ENCODE measurements at regions not wholly inside any gene's neighbourhood (a gene's known extent, or its start where the extent isn't known, plus 50 kb on each side); places are given as distances from the start of the nearest gene placed in this dataset.

GRCh38 chr3:76061654-76062053, 276.3 kb upstream of the ZNF717 start:
- H3K27me3 ChIP-seq (ENCODE audit: insufficient read depth, low read length, poor library complexity, severe bottlenecking): no peaks in the 10 kb centered on the region
- H3K4me2 ChIP-seq (ENCODE audit: low read depth, low read length, poor library complexity, severe bottlenecking): no peak overlapping the region
- no peak overlapping the region for H3K9ac ChIP-seq (ENCODE audit: low read depth, low read length, poor library complexity, severe bottlenecking)
- no peaks in the 10 kb centered on the region for H3K9me2 ChIP-seq (replicated peaks; ENCODE audit: low read depth, low read length)
- no peaks in the 10 kb centered on the region for H3F3A ChIP-seq (ENCODE audit: low read depth)
- H4K20me1 ChIP-seq (ENCODE audit: insufficient read depth, low read length, poor library complexity, severe bottlenecking): no peaks in the 10 kb centered on the region
- no peaks in the 10 kb centered on the region for H3K9me3 ChIP-seq (ENCODE audit: insufficient read depth, low read depth, low read length)
- TF ChIP-seq EZH2phosphoT487 (IDR thresholded peaks at IDR 0.05; ENCODE audit: borderline replicate concordance) (no peak), CTCF (conservative IDR thresholded peaks at IDR 0.05; ENCODE audit: low read length) (no peak)
- no peaks in the 10 kb centered on the region for H3K36me3 ChIP-seq (ENCODE audit: insufficient read depth, low read length)
- no peak overlapping the region for H2AFZ ChIP-seq (ENCODE audit: low read length)
- no peak overlapping the region for H3K4me3 ChIP-seq (ENCODE audit: low read length, poor library complexity, severe bottlenecking)
- H3K79me2 ChIP-seq (ENCODE audit: insufficient read depth, low read length): no peaks in the 10 kb centered on the region
- no peaks in the 10 kb centered on the region for H3K4me1 ChIP-seq (ENCODE audit: insufficient read depth, low read length, poor library complexity, severe bottlenecking)

- TF ChIP-seq CTCF (conservative IDR thresholded peaks at IDR 0.05; ENCODE audit: low read length) (no peak), EZH2phosphoT487 (IDR thresholded peaks at IDR 0.05; ENCODE audit: borderline replicate concordance) (no peak)
- Histone ChIP-seq H3K4me2 (ENCODE audit: low read depth, low read length, poor library complexity, severe bottlenecking) (no peak overlapping the region), H3K79me2 (ENCODE audit: insufficient read depth, low read length) (no peaks in the 10 kb centered on the region), H3K9ac (ENCODE audit: low read depth, low read length, poor library complexity, severe bottlenecking) (no peak overlapping the region), H3F3A (ENCODE audit: low read depth) (no peaks in the 10 kb centered on the region), H3K9me2 (replicated peaks; ENCODE audit: low read depth, low read length) (no peaks in the 10 kb centered on the region), H4K20me1 (ENCODE audit: insufficient read depth, low read length, poor library complexity, severe bottlenecking) (no peaks in the 10 kb centered on the region), H2AFZ (ENCODE audit: low read length) (no peak overlapping the region), H3K4me1 (ENCODE audit: insufficient read depth, low read length, poor library complexity, severe bottlenecking) (no peaks in the 10 kb centered on the region), H3K4me3 (ENCODE audit: low read length, poor library complexity, severe bottlenecking) (no peak overlapping the region), H3K36me3 (ENCODE audit: insufficient read depth, low read length) (no peaks in the 10 kb centered on the region), H3K27me3 (ENCODE audit: insufficient read depth, low read length, poor library complexity, severe bottlenecking) (no peaks in the 10 kb centered on the region), H3K9me3 (ENCODE audit: insufficient read depth, low read depth, low read length) (no peaks in the 10 kb centered on the region)
These were observed 277.7 kb upstream of the ZNF717 start for GRCh38 chr3:76063019-76063418.

GRCh38 chr3:76063811-76064210, 278.5 kb upstream of the ZNF717 start:
- Histone ChIP-seq H3K27me3 (ENCODE audit: insufficient read depth, low read length, poor library complexity, severe bottlenecking) (no peaks in the 10 kb centered on the region), H2AFZ (ENCODE audit: low read length) (no peak overlapping the region), H3K4me3 (ENCODE audit: low read length, poor library complexity, severe bottlenecking) (no peak overlapping the region), H3K9ac (ENCODE audit: low read depth, low read length, poor library complexity, severe bottlenecking) (no peak overlapping the region), H3K4me2 (ENCODE audit: low read depth, low read length, poor library complexity, severe bottlenecking) (no peak overlapping the region), H3K36me3 (ENCODE audit: insufficient read depth, low read length) (no peaks in the 10 kb centered on the region), H3K9me3 (ENCODE audit: insufficient read depth, low read depth, low read length) (no peaks in the 10 kb centered on the region), H3F3A (ENCODE audit: low read depth) (no peaks in the 10 kb centered on the region), H3K79me2 (ENCODE audit: insufficient read depth, low read length) (no peaks in the 10 kb centered on the region), H4K20me1 (ENCODE audit: insufficient read depth, low read length, poor library complexity, severe bottlenecking) (no peaks in the 10 kb centered on the region), H3K9me2 (replicated peaks; ENCODE audit: low read depth, low read length) (no peaks in the 10 kb centered on the region), H3K4me1 (ENCODE audit: insufficient read depth, low read length, poor library complexity, severe bottlenecking) (no peaks in the 10 kb centered on the region)
- no peak for TF ChIP-seq EZH2phosphoT487 (IDR thresholded peaks at IDR 0.05; ENCODE audit: borderline replicate concordance)
- no peak for TF ChIP-seq CTCF (conservative IDR thresholded peaks at IDR 0.05; ENCODE audit: low read length)

All from Loucy (cell line).